Uterus (tissue), 2 donors: ENCODE measurements at regions not wholly inside any gene's neighbourhood (a gene's known extent, or its start where the extent isn't known, plus 50 kb on each side); places are given as distances from the start of the nearest gene placed in this dataset.

Experiments
- CTCF ChIP-seq, 4 experiments: fragments of 200-600 bp in 2 of 4; fragments of 450-650 bp in 2 of 4; sonication (generic) in 2 of 4; IDR thresholded peaks; one replicate each; pipeline ENCODE4 v1.5.1; 2016 to 2019; ENCODE audit warnings: antibody characterized with exemption in 4 of 4, mild to moderate bottlenecking in 2 of 4, moderate library complexity in 1 of 4
- POLR2A ChIP-seq, 2 donors: fragments of 450-650 bp; IDR thresholded peaks; one replicate each; pipeline ENCODE4 v1.6.1; 2016; ENCODE audit warnings: antibody characterized with exemption in 2 of 2, mild to moderate bottlenecking in 1 of 2, moderate library complexity in 1 of 2

GRCh38 chr18:7413906-7414305, 153.2 kb upstream of the PTPRM start:
- TF ChIP-seq CTCF (IDR thresholded peaks at IDR 0.05) (no peak), POLR2A (IDR thresholded peaks at IDR 0.05) (no peak)
